Ovary (tissue), 3 donors: ENCODE measurements at regions not wholly inside any gene's neighbourhood (a gene's known extent, or its start where the extent isn't known, plus 50 kb on each side); places are given as distances from the start of the nearest gene placed in this dataset.

Experiments used
- CTCF ChIP-seq, 3 donors: fragments of 450-650 bp in 2 of 3; fragments of 200-600 bp in 1 of 3; IDR thresholded peaks; one replicate each; pipeline versions ENCODE4 v1.5.1 to v1.8.0; 2016 to 2022; ENCODE audit warnings: antibody characterized with exemption in 3 of 3, mild to moderate bottlenecking in 1 of 3
- POLR2A ChIP-seq: fragments of 450-650 bp; IDR thresholded peaks from one replicate; pipeline ENCODE4 v1.6.1; 2017; ENCODE audit warnings: antibody characterized with exemption, mild to moderate bottlenecking, moderate library complexity
- donor health status: DM: no; HTN: no; CAD: no.

GRCh38 chr10:118167056-118167700 is 120.4 kb upstream of the RAB11FIP2 start:
- TF ChIP-seq CTCF (IDR thresholded peaks at IDR 0.05) (no peak), POLR2A (no peak)
